HG02763 (cell line): ENCODE measurements at regions not wholly inside any gene's neighbourhood (a gene's known extent, or its start where the extent isn't known, plus 50 kb on each side); places are given as distances from the start of the nearest gene placed in this dataset.
"Not testable (repeated sequence)": the region's sequence is repeated elsewhere in the genome, so short reads cannot be mapped to it uniquely, and the experiment has no call there.

ENCODE experiments used
- ATAC-seq: cut with Tn5 transposase; IDR thresholded peaks from one replicate; pipeline ENCODE4 v1.9.1; 2021; ENCODE audit warnings: mild to moderate bottlenecking, moderate library complexity; ENCODE audit not compliant: unreplicated experiment

GRCh38 chr14:51342226-51342625 lies 102.2 kb downstream of the TMX1 start:
- no peak for ATAC-seq

- no peak for ATAC-seq
Measured at GRCh38 chr14:51351997-51352396, 112.0 kb downstream of the TMX1 start.

- no peak for ATAC-seq
Measured at GRCh38 chr14:51353901-51354300, 113.9 kb downstream of the TMX1 start.

- no peak for ATAC-seq
Measured at GRCh38 chr14:51354846-51355245, 114.8 kb downstream of the TMX1 start.

- ATAC-seq, result no peak
Measured at GRCh38 chr14:51356381-51356780, 116.3 kb downstream of the TMX1 start.

GRCh38 chr14:51357250-51357649 lies 117.2 kb downstream of the TMX1 start:
- no peak for ATAC-seq

GRCh38 chr14:51360592-51360991 lies 120.5 kb downstream of the TMX1 start:
- ATAC-seq, result no peak

GRCh38 chr14:51365241-51365965 lies 125.4 kb downstream of the TMX1 start:
- ATAC-seq, result no peak

- not testable (repeated sequence) for ATAC-seq
Measured at GRCh38 chr14:51366460-51366859, 126.4 kb downstream of the TMX1 start.

GRCh38 chr14:51366866-51367599 lies 127.0 kb downstream of the TMX1 start:
- ATAC-seq, result not testable (repeated sequence)

GRCh38 chr14:51367600-51367931 lies 127.5 kb downstream of the TMX1 start:
- no peak for ATAC-seq

- no peak for ATAC-seq
Measured at GRCh38 chr14:51368721-51369163, 128.7 kb downstream of the TMX1 start.

- ATAC-seq, result no peak
Measured at GRCh38 chr14:51369814-51370213, 129.8 kb downstream of the TMX1 start.

GRCh38 chr14:51370758-51371386 lies 130.8 kb downstream of the TMX1 start:
- ATAC-seq, result no peak

- not testable (repeated sequence) for ATAC-seq
Measured at GRCh38 chr14:51377186-51377585, 137.1 kb downstream of the TMX1 start.

GRCh38 chr14:51382506-51382905 lies 142.5 kb downstream of the TMX1 start:
- no peak for ATAC-seq

- ATAC-seq, result no peak
Measured at GRCh38 chr14:51386411-51386810, 146.4 kb downstream of the TMX1 start.

- ATAC-seq, result no peak
Measured at GRCh38 chr14:51386983-51387735, 147.1 kb downstream of the TMX1 start.

GRCh38 chr14:51392416-51392815 lies 152.4 kb downstream of the TMX1 start:
- no peak for ATAC-seq

GRCh38 chr14:51394384-51394783 lies 154.3 kb downstream of the TMX1 start:
- no peak for ATAC-seq

GRCh38 chr14:51394804-51395203 lies 154.8 kb downstream of the TMX1 start:
- no peak for ATAC-seq
